Fibroblast of pulmonary artery (primary cell): ENCODE measurements at regions not wholly inside any gene's neighbourhood (a gene's known extent, or its start where the extent isn't known, plus 50 kb on each side); places are given as distances from the start of the nearest gene placed in this dataset.

Source experiments
- DNase-seq: peaks from one replicate; pipeline ENCODE4 v3.0.0-alpha.2; 2010; ENCODE audit warnings: low read depth
- H3K4me3 ChIP-seq: replicated peaks from 2 replicates; pipeline ENCODE4 v1.5.1; 2011; ENCODE audit warnings: low read depth, mild to moderate bottlenecking, control low read depth, low read length, moderate library complexity
- CTCF ChIP-seq: IDR thresholded peaks from 2 replicates; pipeline ENCODE4 v1.5.1; 2011; ENCODE audit warnings: mild to moderate bottlenecking, control low read depth, low read length, inconsistent platforms; ENCODE audit errors: missing control alignments

- DNase-seq = no peak
- no peak for TF ChIP-seq CTCF
- H3K4me3 ChIP-seq = no peak overlapping the region
These were observed 607.9 kb upstream of the TMPRSS15 start for GRCh38 chr21:19011451-19011850.

DNA sequence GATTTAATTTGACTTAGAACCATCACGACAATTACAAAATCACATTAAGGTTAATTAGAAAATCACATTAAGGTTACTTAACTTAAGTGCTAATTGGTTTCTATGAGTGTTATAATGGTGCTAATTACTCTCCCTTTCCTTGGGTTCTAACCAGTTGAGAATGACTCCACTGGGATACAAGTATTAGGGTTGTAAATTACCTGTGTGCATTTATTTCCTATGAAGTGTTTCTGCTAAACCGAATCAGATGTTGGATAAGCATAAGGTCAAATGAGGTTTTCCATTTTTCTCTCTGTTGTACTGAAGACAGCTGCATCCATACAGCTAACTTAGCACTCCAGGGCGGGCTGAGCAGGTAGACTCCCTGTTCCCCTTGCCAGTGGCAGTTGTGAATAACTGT is 610.3 kb upstream of the TMPRSS15 start:
- DNase-seq = no peak
- TF ChIP-seq CTCF = no peak
- H3K4me3 ChIP-seq = no peak overlapping the region

DNA sequence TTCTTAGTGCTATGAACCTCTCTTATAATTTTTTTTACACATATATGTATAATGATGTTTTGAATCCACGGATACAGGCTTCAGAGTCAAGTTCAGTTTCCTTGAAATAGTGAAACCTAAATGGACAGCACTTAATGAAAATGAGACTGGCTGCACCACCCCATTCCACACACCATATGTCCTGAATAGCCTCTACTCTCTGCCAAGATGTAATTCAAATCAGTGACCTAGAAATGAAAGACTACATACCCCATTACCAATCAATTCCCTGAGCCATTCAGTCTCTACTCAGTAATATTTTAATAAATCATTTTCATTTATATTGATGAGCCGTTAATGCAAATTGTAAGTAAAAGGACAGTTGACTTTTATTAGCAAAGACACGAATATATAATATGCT is 614.9 kb upstream of the TMPRSS15 start:
- DNase-seq = no peak
- TF ChIP-seq CTCF = no peak

DNA sequence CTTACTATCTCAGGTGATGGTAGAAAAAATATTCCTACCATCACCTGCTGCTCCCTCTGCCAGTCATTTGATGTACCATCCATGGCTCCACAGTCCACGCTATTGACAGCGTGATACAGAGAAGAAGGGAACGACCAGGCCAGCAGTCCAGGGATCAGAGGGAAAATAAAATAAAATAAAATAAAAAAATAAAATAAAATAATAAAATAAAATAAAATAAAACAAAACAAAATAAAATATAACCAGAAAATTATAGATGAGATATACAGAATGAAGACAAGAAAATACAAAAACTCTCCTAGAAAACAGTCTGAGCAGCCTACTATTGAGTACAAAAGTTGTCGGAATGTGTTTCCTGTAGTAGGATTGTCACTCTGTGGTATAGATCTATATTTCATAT is 619.4 kb upstream of the TMPRSS15 start:
- no peak overlapping the region for H3K4me3 ChIP-seq
- no peak for TF ChIP-seq CTCF
- DNase-seq = no peak

More for the DNA sequence above, 614.9 kb upstream of the TMPRSS15 start:
- no peak overlapping the region for H3K4me3 ChIP-seq

- TF ChIP-seq CTCF = no peak
- H3K4me3 ChIP-seq = no peak overlapping the region
- no peak for DNase-seq
These were observed 623.3 kb upstream of the TMPRSS15 start for GRCh38 chr21:19026911-19027310.

GRCh38 chr21:19029816-19030215 is 626.2 kb upstream of the TMPRSS15 start:
- DNase-seq = no peak
- TF ChIP-seq CTCF = no peak
- no peak overlapping the region for H3K4me3 ChIP-seq

DNA sequence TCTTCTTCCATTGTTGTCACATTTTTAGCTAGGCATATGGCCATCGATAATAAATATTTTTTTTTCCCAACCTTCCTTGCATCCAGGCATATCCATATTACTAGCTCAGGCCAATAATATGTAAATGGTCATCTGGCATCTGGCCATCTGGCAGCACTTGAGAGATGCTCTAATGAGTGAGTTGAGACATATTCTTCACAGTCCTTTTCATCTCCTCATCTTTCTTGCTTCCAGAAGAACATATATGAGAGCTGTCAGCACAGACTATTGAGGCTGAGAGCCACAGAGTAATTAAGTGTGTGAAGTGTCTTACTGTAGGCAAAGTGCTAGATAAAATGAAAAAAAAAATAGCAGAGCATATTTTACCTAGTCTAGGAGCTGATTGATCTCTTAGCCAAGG is 628.4 kb upstream of the TMPRSS15 start:
- TF ChIP-seq CTCF = no peak
- no peak for DNase-seq
- no peak overlapping the region for H3K4me3 ChIP-seq
